SK-N-SH treated with all-trans-retinoic acid at 6 μM for 48 hours (cell line): ENCODE measurements at regions not wholly inside any gene's neighbourhood (a gene's known extent, or its start where the extent isn't known, plus 50 kb on each side); places are given as distances from the start of the nearest gene placed in this dataset.

Experiments
- ARNTL ChIP-seq: fragments of 450-650 bp; formaldehyde crosslinking; IDR thresholded peaks from 2 replicates; pipeline ENCODE4 v1.5.0; 2020; ENCODE audit warnings: low read depth, mild to moderate bottlenecking, moderate library complexity, borderline replicate concordance
- BACH2 ChIP-seq: fragments of 250-450 bp; sonication (Bioruptor Pico); IDR thresholded peaks from 2 replicates; pipeline ENCODE4 v1.9.0; 2021; ENCODE audit warnings: mild to moderate bottlenecking, borderline replicate concordance
- GLIS3 ChIP-seq: fragments of 250-450 bp; sonication (Bioruptor Pico); IDR thresholded peaks from 2 replicates; pipeline ENCODE4 v1.5.0; 2020; ENCODE audit warnings: mild to moderate bottlenecking, moderate library complexity
- PPARA ChIP-seq: fragments of 250-450 bp; sonication (Bioruptor Pico); IDR thresholded peaks from 2 replicates; pipeline ENCODE4 v1.5.0; 2020; ENCODE audit warnings: mild to moderate bottlenecking, borderline replicate concordance
- SNAI2 ChIP-seq: fragments of 250-450 bp; sonication (Bioruptor Pico); IDR thresholded peaks from 2 replicates; pipeline ENCODE4 v1.5.0; 2020; ENCODE audit warnings: mild to moderate bottlenecking, moderate library complexity
- TSHZ2 ChIP-seq: fragments of 250-450 bp; sonication (Bioruptor Pico); IDR thresholded peaks from 2 replicates; pipeline ENCODE4 v1.5.0; 2020; ENCODE audit warnings: mild to moderate bottlenecking, moderate library complexity

DNA sequence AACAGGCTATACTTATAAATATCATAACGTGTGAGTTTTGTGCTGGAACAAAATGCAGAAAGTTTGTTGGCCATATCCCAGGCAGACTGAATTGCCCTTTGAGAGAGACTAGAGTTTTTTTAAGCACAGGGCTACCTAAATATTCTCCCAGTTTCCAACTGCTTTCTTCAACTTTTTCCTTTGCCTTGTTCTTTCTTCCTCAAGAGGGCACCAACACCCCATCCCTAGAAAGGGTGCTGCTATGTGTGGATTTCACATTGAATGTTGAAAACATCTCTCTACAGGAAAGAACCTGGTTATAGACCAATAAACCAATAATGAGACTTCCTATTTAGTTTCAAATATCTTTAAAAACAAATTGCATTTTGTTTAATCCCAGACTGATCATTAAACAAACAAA, 87.9 kb downstream of the ICOS start:
- no peak for TF ChIP-seq ARNTL
- TF ChIP-seq SNAI2 (CRISPR knock-in tag), result no peak
- no peak for TF ChIP-seq PPARA
- TF ChIP-seq BACH2 (CRISPR knock-in tag), result no peak
- no peak for TF ChIP-seq GLIS3 (CRISPR knock-in tag)
- no peak for TF ChIP-seq TSHZ2 (CRISPR knock-in tag)
